Astrocyte (in vitro differentiated cells and primary cell): ENCODE measurements at regions not wholly inside any gene's neighbourhood (a gene's known extent, or its start where the extent isn't known, plus 50 kb on each side); places are given as distances from the start of the nearest gene placed in this dataset.

ENCODE experiments used
- DNase-seq: peaks from one replicate; pipeline ENCODE4 v3.0.0-alpha.2; 2010; ENCODE audit warnings: low read depth
- FAIRE-seq: peaks from 2 replicates; lab custom pipeline; 2011; peaks lifted over from hg19 to GRCh38; lab: Jason Lieb, UNC
- H2AFZ ChIP-seq: 2 replicates; pipeline ENCODE4 v1.6.0; 2012; ENCODE audit warnings: low read depth, low read length, inconsistent platforms
- H3K27ac ChIP-seq: 2 replicates; pipeline ENCODE4 v1.5.1; 2011; ENCODE audit warnings: low read depth, low read length, inconsistent platforms
- H3K27me3 ChIP-seq: 2 replicates; pipeline ENCODE4 v1.6.0; 2011; ENCODE audit warnings: low read length, inconsistent platforms; ENCODE audit not compliant: insufficient read depth
- H3K36me3 ChIP-seq: 2 replicates; pipeline ENCODE4 v1.5.1; 2011; ENCODE audit warnings: low read length, inconsistent platforms; ENCODE audit not compliant: insufficient read depth
- H3K4me1 ChIP-seq: 2 replicates; pipeline ENCODE4 v1.5.1; 2011; ENCODE audit warnings: low read length, inconsistent platforms; ENCODE audit not compliant: insufficient read depth
- H3K4me2 ChIP-seq: 2 replicates; pipeline ENCODE4 v1.6.0; 2012; ENCODE audit warnings: low read length, inconsistent platforms
- H3K4me3 ChIP-seq: 2 replicates; pipeline ENCODE4 v1.5.1; 2011; ENCODE audit warnings: low read depth, mild to moderate bottlenecking, low read length, inconsistent platforms; ENCODE audit not compliant: insufficient read depth
- H3K79me2 ChIP-seq: 2 replicates; pipeline ENCODE4 v1.6.0; 2012; ENCODE audit warnings: mild to moderate bottlenecking, low read length, inconsistent platforms; ENCODE audit not compliant: insufficient read depth
- H3K9ac ChIP-seq: 2 replicates; pipeline ENCODE4 v1.6.0; 2012; ENCODE audit warnings: mild to moderate bottlenecking, low read length, inconsistent platforms
- H3K9me3 ChIP-seq: 2 replicates; pipeline ENCODE4 v1.5.1; 2012; ENCODE audit warnings: low read depth, mild to moderate bottlenecking, low read length, inconsistent platforms; ENCODE audit not compliant: insufficient read depth
- H4K20me1 ChIP-seq: 2 replicates; pipeline ENCODE4 v1.6.0; 2012; ENCODE audit warnings: low read length, inconsistent platforms; ENCODE audit not compliant: insufficient read depth
- H3K27ac Mint-ChIP-seq: one replicate; pipeline ENCODE4 v1.8.0; 2021; ENCODE audit warnings: mild to moderate bottlenecking, mixed read lengths; ENCODE audit not compliant: unreplicated experiment
- H3K27me3 Mint-ChIP-seq: one replicate; pipeline ENCODE4 v1.8.0; 2021; ENCODE audit warnings: low read depth, mixed read lengths; ENCODE audit not compliant: unreplicated experiment
- H3K36me3 Mint-ChIP-seq: one replicate; pipeline ENCODE4 v1.8.0; 2021; ENCODE audit warnings: low read depth, mixed read lengths; ENCODE audit not compliant: unreplicated experiment
- H3K4me1 Mint-ChIP-seq: one replicate; pipeline ENCODE4 v1.8.0; 2021; ENCODE audit warnings: low read depth, mixed read lengths; ENCODE audit not compliant: unreplicated experiment
- H3K4me3 Mint-ChIP-seq: one replicate; pipeline ENCODE4 v1.8.0; 2021; ENCODE audit warnings: mild to moderate bottlenecking, moderate library complexity, mixed read lengths; ENCODE audit not compliant: unreplicated experiment
- H3K9me3 Mint-ChIP-seq: one replicate; pipeline ENCODE4 v1.8.0; 2021; ENCODE audit warnings: mild to moderate bottlenecking, mixed read lengths; ENCODE audit not compliant: unreplicated experiment
- EZH2 ChIP-seq: IDR thresholded peaks from 2 replicates; pipeline ENCODE4 v1.6.1; 2012; ENCODE audit warnings: mild to moderate bottlenecking, low read length, inconsistent platforms; ENCODE audit not compliant: insufficient read depth
- TF ChIP-seq, protein P1 (sequence below): IDR thresholded peaks from 2 replicates; pipeline ENCODE4 v1.5.1; 2011; ENCODE audit warnings: low read depth, mild to moderate bottlenecking, inconsistent platforms, low read length, moderate library complexity; ENCODE audit not compliant: insufficient read depth

DNA sequence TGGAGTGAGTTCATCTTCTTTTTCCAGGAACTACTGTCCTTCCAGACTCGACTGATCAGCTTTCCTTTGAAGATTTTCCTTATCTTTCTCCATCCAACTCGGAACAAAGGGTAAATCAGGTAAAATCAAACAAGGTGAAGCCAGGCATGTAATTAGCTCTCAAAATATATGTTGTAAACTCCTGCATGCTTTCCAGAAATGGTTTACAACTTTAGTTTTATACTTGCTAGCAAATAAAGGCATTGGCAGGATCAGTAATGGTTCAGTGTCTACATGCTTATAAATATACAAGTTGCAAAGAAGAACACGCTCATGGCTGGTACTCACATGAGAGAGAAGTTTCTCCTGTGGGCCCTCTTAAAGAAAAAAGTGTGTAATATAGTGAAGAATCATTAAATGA lies 102.5 kb downstream of the FSCB start:
- Histone ChIP-seq H3K27me3 (no peaks in the 10 kb centered on the region), H3K9me3 (no peaks in the 10 kb centered on the region), H3K79me2 (no peaks in the 10 kb centered on the region), H3K9ac (no peak overlapping the region), H3K27ac (no peak overlapping the region), H3K4me2 (no peak overlapping the region), H3K4me3 (no peak overlapping the region), H4K20me1 (no peaks in the 10 kb centered on the region), H3K36me3 (no peaks in the 10 kb centered on the region), H3K4me1 (no peaks in the 10 kb centered on the region), H2AFZ (no peak overlapping the region)
- H3K27me3 Mint-ChIP-seq = no peaks in the 10 kb centered on the region
- no peaks in the 10 kb centered on the region for H3K9me3 Mint-ChIP-seq
- no peaks in the 10 kb centered on the region for H3K4me1 Mint-ChIP-seq
- FAIRE-seq (no peak), DNase-seq (no peak)
- no peak overlapping the region for H3K27ac Mint-ChIP-seq
- TF ChIP-seq, protein P1, sequence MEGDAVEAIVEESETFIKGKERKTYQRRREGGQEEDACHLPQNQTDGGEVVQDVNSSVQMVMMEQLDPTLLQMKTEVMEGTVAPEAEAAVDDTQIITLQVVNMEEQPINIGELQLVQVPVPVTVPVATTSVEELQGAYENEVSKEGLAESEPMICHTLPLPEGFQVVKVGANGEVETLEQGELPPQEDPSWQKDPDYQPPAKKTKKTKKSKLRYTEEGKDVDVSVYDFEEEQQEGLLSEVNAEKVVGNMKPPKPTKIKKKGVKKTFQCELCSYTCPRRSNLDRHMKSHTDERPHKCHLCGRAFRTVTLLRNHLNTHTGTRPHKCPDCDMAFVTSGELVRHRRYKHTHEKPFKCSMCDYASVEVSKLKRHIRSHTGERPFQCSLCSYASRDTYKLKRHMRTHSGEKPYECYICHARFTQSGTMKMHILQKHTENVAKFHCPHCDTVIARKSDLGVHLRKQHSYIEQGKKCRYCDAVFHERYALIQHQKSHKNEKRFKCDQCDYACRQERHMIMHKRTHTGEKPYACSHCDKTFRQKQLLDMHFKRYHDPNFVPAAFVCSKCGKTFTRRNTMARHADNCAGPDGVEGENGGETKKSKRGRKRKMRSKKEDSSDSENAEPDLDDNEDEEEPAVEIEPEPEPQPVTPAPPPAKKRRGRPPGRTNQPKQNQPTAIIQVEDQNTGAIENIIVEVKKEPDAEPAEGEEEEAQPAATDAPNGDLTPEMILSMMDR = no peak
- no peak for TF ChIP-seq EZH2
- no peak overlapping the region for H3K4me3 Mint-ChIP-seq
- no peaks in the 10 kb centered on the region for H3K36me3 Mint-ChIP-seq

DNA sequence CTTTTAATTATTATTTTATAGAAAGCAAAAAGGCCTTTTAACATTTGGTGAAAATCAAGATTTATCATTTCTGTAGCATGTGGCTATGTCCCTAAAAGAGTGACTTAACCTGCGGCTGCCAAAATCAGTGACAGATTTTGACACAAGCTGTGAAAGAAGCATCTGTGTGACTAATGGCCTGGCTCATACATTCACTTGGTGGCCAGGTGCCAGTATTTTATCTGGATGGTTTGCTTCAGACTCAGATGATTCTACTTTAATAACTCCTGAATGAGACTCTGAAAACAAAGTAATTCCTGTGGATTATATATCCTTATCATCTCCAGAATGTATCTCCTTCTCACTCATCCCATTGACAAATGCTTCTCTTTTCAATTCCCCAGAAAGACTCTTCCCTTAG lies 103.0 kb downstream of the FSCB start:
- no peak overlapping the region for H3K4me2 ChIP-seq
- Mint-ChIP-seq H3K4me1 (no peaks in the 10 kb centered on the region), H3K36me3 (no peaks in the 10 kb centered on the region), H3K9me3 (no peaks in the 10 kb centered on the region), H3K27me3 (no peaks in the 10 kb centered on the region), H3K4me3 (no peak overlapping the region), H3K27ac (no peak overlapping the region)
- H3K9ac ChIP-seq = no peak overlapping the region
- H3K4me3 ChIP-seq = no peak overlapping the region
- H3K9me3 ChIP-seq = no peaks in the 10 kb centered on the region
- no peaks in the 10 kb centered on the region for H3K79me2 ChIP-seq
- H3K27me3 ChIP-seq = no peaks in the 10 kb centered on the region
- no peaks in the 10 kb centered on the region for H3K4me1 ChIP-seq
- no peaks in the 10 kb centered on the region for H4K20me1 ChIP-seq
- no peak overlapping the region for H2AFZ ChIP-seq
- H3K27ac ChIP-seq = no peak overlapping the region
- FAIRE-seq (no peak), DNase-seq (peak; percentile 3)
- no peaks in the 10 kb centered on the region for H3K36me3 ChIP-seq
- TF ChIP-seq EZH2 = no peak
- TF ChIP-seq, protein P1 = no peak

DNA sequence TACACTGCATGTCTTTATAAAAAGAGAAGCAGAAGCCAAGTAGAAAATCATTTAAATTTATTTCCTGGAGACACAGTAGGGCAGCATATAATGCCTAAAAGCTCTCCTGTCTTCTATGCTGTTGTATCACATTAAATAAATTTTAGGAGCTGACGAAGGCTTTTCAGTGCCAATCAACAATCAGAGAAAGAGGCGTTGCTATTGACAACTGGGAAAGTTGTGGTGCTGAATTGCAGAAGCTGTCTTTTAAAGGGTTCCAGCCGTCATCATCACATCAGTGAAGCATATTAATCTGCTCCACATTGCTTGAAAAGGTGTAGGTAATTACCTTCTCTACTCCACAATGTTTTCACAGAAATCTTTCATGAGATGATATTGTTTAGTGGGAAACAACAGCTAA lies 103.9 kb downstream of the FSCB start:
- Histone ChIP-seq H2AFZ (no peak overlapping the region), H3K27me3 (no peaks in the 10 kb centered on the region), H3K4me2 (no peak overlapping the region), H3K79me2 (no peaks in the 10 kb centered on the region), H3K4me1 (no peaks in the 10 kb centered on the region), H4K20me1 (no peaks in the 10 kb centered on the region), H3K36me3 (no peaks in the 10 kb centered on the region), H3K4me3 (no peak overlapping the region), H3K9me3 (no peaks in the 10 kb centered on the region), H3K27ac (no peak overlapping the region), H3K9ac (no peak overlapping the region)
- Mint-ChIP-seq H3K27ac (no peak overlapping the region), H3K9me3 (no peaks in the 10 kb centered on the region), H3K27me3 (no peaks in the 10 kb centered on the region), H3K4me3 (no peak overlapping the region), H3K36me3 (no peaks in the 10 kb centered on the region), H3K4me1 (no peaks in the 10 kb centered on the region)
- no peak for TF ChIP-seq EZH2
- TF ChIP-seq, protein P1 = no peak
- FAIRE-seq (no peak), DNase-seq (no peak)
